ENCODE measurements at regions not wholly inside any gene's neighbourhood (a gene's known extent, or its start where the extent isn't known, plus 50 kb on each side); places are given as distances from the start of the nearest gene placed in this dataset.

DNA sequence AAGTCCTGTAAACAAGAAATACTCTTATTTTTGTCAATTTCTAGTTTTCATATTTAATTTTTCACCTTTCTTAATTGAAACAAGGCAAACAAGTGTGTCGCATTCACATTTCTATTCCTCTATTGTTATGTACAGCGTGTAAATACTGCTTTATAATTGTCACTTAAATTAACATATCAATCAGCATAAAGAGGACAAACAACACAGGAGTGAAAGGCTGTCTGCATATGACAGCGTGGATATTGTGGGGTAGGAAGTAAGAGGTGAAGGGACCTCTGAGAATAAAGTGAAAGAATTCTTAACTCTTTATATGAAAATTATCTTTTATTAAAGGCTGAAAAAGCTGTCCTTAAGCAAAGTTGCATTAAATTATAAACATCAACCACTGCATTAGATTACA lies 797.9 kb upstream of the COBL start:
- no peak for DNase-seq

DNA sequence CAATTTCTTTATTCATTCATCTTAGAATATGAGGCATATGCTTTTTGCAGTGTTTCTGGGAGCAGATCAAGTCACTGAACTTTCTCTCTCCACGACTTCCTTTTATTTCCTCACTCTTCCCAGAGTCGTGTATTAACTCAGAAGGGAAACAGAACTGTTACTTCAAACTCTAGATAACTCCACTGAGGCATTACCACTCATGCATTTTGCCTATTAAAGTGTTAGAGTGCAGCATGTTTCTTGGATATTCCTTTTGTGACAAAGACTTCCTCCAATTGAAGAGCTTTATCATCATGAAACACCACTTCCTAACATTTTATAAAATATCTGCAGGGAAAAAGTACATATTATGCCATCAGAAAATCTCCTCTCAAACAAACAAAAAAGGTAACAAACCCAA lies 797.4 kb upstream of the COBL start:
- no peak for DNase-seq

DNA sequence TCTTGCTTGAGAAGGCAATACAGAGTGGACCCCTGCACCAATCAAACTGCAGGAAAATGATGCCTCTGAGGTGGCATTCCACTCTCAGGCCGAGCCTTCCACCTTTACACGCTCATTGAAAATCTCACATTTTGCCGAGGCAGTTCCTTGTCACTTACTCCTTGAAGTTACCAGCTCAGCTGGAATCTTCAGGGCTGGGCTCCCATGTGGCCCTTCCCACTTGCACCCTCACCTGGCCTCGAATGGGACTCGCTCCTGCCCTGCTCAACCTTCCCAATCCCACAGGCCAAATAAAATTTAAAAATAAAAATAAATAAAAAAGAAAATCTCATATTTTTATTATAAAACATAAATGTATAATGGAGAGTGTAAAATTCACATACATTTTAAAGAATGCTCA lies 790.7 kb upstream of the COBL start:
- no peak for DNase-seq

DNA sequence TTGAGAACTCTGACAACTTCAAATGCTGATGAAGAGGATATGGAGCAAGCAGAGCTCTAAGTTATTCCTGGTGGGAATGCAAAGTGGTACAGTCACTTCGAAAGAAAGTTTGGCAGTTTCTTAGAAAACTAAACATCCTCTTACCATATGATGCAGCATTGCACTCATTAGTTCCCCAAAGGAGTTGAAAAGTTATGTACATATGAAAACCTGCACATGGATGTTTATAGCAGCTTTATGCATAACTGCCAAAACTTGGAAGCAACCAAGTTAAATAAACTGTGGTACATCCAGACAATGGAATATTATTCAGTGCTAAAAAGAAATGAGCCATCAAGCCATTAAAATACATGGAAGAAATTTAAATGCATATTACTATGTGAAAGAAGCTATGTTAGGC lies 779.3 kb upstream of the COBL start:
- no peak for DNase-seq

DNA sequence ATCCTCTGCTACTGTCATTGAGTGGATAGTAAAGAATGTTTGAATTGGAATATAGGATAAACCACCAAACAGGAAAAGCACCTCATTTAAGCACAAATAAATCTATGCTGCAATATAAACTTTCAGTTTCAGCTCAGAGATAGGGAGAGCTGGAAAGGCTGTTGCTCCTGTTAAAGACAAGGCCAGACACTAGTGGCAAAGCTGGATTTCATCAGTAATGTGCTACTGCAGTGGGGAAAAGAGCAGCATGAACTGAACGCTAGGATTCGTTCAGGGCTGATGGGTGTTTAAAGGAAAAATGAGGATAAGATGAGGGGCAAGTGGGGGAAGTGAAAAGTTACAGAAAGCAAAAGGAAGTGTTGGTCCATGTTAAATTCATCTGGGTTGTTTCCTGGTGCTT lies 775.4 kb upstream of the COBL start:
- DNase-seq = no peak

DNA sequence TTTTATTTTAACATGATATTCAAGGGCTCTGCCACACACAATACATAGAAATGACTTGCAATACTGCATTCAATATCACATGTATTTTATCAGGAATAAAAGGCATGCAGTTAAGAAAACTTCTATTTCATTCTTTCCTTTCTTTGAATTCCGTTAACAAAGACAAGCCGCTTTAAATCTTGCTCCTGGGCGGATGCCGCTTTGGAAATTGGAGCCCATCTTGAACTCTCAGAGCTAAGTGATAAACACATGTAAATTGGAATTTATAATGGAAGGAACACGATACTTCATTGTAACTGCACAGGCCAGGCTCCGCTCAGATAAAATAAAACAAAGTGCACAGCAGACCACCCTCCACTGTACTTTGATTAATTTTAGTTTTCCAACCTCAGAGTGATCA lies 774.5 kb upstream of the COBL start:
- no peak for DNase-seq

DNA sequence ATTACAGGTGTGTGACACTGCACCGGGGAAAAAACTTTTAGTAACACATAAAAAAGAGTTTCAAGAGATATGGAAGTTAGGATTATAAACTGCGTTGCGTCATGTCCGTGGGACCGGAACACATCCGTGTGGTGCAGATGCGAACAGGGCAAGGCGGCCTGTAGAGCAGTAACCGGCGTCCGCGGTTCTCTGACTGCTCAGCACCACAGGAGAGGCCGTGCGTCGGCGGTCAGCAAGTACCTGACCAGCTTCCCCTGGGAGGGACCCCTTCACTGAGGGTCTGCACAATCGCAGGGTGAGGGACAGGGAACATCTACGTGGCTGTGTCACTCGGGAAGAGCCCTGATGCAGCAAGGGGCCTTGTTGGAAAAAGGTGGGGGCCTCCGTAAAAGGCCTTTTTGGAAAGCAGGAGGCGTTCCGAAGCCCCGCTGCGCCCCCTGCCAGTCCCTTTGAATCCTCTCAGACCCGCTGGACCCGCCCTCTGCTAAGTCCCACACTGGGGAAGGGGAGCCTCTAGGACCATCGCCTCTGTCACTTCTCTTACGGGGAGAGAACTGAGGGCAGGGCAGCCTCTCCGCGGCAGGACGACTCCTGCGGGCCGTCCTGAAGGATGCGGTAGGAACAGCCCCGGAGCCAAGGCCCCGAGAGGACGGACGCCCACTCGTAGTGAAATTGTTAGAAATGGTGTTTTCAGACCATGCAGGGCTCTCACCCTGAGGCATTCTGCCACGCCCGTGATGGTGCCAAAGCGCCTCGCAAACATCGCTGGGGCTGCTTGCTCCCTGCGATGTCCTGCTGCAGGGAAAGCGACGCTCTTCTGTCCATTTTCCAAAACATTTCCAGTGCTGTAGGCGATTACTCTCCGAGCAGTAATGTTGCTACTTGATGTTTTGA lies 771.6 kb upstream of the COBL start:
- no peak for DNase-seq

DNA sequence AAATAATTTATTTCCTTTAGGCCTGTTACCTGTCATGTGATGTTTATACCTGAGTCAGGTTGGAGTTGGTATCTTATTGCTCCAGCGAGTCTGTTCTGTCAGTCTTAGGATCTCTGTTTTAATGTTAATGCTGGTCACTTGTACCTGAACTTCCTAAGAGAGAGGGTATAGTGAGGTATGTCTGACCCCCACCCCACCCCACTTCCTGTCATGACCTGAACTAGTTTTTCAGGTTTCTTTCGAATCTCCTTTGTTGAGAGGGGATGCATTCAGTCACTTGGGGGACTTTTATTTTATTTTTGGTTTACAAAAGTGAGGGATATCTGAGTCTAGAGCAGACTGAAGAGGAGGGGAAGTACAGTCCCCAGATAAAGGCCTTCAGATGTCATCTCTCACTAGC lies 769.0 kb upstream of the COBL start:
- no peak for DNase-seq

DNA sequence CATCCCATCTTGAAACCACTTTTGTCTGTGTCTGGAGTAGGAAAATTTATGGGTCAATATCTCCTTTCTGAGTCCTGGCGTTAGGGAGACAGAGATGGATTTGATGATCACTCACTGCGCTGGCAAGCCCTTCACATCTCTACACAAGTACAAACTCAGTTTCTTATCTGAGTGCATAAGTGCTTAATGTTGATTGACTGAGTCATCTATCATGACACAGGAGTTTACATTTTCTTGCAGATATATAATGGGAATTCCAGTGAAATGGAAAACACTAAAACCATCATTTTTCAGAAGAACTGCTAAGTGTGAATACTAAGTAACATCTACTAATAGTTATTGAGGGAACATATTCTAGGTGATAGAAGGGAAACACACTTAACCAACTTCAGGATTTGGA lies 763.9 kb upstream of the COBL start:
- no peak for DNase-seq

DNA sequence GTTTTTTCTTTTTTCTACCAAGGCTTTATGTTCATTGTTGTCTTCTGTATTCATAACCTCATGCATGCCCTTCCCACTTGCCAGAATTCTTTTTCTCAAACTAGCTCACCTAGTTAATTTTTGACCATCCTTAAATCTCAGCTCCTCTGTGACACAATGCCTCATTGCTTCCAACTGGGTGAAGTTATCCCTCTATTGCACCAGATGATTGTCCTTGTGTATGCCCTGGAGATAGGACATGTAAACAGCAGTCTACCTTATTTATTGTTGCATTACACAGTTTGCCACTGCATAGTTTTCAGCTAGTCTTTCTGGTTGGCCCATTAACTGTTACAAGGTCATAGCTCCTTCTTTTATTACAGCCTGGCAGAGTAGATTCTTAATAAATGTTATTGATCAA lies 763.1 kb upstream of the COBL start:
- DNase-seq = no peak

DNA sequence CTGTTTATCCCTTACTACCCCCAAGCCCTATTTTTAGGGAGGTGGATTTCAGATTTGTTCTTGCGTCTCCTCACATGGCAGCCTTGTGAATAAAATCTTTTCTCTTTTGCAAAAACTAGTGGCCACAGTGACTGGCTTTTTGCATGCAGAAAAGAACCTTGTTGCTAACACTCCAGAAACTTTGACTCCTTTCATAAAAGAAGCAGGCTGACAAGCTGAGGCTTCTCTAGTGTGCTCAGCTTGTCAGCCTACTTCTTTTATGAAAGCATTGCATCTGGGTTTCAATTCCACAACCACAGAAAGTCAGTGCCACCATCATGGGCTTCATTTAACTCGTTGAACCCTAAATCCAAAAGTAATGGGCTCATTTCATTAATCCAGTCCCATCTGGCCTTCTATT lies 761.0 kb upstream of the COBL start:
- no peak for DNase-seq

DNA sequence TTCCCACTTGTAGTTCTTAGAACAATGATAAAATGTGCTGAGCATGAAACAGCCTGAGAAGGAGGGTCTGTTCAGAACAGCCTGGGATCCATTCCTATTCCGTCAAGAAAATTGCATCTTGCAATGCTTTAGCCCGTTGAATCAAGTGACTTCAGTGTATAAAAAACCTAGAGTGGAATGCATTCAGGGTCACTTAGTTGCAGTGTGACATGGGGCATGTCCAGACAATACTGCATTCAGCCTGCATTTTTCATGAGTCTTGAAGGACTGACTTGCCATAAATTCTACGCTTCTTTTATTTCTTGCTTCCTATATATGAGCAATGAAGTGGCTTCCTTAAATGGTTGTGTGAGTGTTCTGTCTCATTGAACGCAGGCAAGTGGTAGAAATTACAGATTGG lies 758.3 kb upstream of the COBL start:
- no peak for DNase-seq

DNA sequence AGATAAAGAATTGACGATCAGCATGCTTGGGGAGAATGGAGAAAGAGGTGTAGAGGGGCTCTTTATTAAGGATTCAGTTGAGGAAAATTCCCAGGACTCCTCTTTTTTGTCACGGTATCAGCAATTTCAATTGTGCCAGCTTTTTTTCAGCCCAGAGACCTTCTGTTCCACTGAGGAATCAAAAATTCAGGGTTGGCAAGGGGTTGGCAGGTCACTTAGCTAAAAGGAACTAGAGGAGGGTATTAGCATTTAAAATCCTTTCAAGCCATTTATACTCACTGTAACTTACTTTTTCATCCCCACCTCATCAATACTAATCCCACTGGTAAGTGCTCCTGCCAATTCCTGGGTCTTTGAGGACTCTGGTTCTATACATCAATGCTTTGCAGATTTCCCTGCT lies 757.5 kb upstream of the COBL start:
- DNase-seq = no peak

DNA sequence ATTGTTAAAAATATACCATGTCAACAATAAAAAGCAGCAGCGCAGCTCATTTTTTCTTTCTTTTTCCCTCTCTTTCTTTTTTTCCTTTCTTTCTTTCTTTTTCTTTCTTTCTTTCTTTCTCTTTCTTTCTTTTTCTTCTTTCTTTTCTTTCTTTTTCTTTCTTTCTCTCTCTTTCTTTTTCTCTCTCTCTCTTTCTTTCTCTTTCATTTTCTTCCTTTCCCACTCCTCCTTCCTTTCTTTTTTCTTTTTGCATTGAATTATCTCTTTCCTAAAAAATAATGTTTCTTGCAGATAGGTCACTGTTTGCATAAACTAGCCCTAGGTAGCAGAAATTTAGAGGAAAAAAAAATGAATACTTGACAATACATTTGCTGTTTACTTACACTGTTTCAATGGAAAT lies 755.1 kb upstream of the COBL start:
- no peak for DNase-seq

DNA sequence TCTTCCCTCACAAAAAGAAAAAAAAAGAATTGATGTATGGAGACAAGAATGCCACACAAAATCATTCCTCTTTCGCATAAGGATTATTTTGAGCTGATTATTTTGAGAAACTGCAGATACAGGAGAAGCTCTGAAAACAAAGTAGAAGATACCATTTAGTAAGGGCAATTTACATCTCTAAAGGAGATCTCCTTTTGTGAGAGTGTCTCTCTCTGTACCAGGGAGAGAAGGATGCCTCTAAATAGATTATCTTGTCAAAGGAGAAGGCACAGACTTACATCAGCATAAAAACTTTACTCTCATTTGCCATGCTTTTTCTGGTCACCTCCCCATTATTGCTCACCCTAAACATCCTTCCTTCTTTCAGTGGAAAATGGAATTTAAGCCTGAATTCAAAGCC lies 747.9 kb upstream of the COBL start:
- DNase-seq = no peak

DNA sequence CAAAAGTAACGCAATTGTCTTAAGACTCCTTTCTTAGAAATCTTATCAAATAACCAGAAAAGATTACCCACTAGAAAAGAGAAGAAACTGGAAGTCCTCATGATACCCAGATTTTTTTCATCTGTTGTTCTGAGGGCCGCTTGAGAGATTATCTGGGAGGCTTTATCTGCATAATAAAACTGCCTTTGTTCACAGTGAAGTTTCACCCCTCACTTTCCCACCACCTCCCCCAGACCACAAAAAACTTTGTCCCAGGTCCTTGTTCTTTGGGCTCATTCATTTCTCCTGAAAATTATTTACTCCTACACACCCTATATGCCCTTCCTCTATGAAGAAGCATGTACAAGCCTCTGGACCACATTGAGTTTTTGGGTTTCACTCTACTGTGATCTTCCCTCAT lies 745.1 kb upstream of the COBL start:
- DNase-seq = no peak

DNA sequence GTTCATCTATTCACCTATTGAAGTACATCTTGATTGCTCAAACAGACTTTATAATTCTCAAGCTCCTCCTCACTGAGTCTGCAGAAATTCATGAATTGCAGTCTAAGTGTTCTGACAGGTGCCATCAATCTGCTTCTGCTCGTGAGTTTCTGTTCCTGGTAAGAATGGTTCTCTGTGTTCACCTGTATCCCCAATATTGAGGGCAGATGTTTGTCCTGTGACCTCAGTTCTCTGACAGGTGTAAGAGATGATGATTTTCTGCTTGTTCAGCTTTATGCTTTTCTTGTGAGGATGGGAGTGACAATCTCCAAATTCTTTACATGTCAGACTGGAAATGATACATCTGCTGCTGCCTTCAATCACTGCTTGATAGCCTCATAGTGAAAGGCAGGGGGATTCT lies 736.9 kb upstream of the COBL start:
- no peak for DNase-seq

DNA sequence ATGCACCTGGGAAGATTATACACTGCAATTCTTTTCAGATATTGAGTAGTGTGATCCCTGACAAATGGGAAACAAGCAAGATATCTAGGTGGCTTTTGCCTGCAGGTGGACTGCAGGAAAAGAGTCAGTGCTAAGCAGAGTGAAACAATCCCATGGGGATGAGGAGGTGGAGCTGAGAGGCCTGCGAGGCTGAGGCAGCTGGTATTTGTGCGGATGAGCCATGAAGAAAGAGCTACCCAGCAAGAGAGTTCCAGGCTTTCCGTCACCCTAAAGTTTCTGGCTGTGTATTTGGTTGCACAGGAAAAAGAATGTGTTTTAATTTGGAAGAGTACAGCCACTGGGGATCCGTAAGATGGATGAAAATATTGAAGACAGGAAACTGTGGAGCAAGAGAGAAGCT lies 714.1 kb upstream of the COBL start:
- DNase-seq = no peak

DNA sequence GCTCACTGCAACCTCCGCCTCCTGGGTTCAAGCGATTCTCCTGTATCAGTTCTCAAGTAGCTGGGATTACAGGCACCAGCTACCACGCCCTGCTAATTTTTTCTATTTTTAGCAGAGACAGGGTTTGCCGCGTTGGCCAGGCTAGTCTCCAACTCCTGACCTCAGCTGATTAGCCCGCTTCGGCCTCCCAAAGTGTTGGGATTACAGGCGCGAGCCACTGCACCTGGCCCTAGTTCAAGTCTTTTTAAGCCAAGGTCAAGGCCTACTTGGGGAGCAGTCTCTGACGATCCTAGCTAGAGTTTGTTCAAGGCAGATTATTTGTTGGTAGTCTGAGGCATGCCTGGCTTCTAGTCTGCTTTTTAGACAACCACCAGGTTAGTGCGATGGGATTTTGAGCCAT lies 709.5 kb upstream of the COBL start:
- no peak for DNase-seq

DNA sequence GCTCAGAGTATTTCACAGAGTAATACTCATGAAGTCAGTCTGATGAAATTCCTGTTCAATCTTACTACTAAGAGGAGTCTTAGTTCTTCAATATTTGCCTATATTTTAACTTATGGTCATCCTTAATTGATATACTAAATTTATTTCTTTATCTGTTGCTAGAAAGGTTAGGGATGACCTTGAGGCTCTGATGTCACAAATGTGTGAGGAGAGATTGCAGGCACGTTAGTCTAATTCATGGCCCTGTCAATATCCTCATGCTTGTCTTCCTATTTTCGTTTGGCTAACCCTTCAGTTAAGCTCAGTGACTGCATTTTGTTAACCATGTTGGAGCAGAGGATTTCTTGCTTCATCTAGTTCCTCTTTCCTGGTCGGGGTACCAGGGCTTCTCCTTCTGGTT lies 704.7 kb upstream of the COBL start:
- DNase-seq = no peak

DNA sequence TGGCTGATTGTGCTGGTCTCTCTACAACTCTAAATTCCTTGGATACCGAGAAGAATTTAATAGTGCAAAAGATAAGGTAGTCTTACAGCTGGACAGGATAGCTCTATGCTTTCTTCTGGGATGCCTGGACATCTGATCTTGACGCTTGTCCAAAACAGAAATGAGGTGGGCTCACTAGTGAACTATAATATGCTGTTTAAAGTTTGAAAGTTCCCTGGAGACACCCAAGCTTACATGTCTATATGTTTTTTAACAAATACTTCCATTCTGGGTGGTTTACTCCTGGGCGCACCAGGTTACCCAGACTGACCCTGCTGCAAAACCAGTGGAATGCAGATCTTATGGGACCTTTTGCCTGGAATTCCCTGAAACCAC lies 702.1 kb upstream of the COBL start:
- no peak for DNase-seq

DNA sequence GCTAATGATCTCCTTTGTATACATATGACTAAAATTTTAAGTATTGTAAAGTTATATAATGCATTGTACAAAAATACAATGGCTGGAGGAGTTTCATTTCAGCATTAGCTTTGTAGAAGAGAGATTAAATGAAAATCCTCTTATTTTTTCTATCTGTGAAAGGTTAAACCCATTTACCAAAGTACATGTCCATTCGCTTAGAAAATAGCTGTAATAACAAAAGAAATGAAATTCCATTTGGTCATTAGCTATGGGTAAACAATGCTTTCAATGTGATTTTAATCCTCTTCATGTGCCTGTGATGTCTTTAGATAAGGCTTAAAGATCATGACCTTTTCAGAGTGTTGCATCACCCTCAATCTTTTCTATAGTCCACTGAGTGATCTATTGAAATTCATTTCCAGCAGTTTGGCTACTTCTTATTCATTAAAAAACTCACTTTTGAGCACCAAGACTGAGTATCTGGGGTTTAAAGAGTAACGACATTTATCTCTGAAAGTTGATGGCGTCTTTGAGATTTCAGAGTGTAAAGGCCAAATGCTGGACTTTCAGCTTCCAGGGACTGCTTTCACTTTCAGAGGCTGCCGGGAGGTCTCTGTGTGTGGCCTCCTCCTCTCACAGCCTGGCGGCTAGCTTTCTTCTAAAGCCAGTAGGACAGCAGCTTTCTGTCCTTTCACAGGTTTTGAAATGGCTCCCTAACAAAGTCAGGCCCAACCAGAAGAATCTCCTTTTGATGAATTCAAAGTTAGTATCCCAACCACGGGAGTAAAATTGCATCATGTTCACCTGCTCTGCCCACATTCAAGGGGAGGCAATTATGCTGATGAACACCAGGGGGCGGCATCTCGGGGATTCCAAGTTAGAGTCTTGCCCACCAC lies 701.4 kb upstream of the COBL start:
- DNase-seq = no peak

DNA sequence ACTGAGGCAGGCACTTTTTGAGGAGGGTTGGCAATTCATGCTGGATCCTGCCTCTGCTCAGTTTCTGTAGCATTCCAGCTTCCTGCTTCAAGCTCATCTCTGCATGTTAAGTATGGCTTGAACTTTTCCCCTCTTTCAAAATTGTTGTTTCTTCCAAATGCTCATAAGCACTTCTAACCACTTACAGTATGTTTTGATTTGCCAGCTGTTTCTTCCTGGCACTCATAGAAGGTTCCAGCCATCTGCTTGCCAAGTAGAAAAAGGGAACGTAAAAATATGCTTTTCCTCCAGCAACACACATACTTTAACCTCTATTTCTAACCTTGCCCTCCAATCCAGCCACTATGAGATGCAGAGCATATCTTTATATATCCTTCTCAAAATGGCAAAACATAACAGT lies 692.6 kb upstream of the COBL start:
- DNase-seq = no peak

DNA sequence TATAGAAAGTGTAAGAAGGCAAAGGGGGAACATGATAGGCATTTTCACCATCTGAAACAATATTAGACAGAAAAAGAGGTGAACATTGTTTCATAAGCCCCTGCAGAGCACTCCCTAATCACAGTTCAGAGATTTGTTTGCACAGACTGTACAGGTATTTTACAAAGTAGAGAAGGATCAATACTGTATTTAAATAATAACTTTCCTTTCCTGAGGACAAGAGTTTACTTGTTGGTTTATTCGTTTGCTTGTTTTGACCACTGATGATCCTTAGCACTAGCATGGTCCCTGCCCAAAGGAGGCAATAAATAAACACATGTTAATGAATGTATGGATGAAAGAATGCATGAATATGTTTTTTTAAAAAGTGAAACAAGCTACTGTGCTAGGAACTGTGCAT lies 690.1 kb upstream of the COBL start:
- DNase-seq = no peak

DNA sequence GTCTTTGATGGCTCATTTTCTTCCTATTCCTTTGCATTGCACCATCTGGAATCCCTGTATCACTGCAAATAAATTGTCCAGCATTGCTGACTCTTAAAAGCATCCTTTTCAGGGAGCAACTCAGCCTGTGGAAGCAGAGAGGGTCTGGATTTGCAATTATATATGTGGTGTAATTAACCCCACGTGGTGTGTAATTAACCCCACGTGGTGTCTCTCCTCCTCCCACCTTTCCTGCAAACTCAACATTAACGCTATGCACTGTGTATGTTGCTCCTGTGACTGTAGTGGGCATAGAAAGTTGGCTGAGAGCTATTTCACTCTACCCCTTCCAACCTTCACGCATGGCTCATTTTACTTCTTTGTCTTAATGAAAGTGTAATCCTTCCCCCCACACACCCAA lies 689.0 kb upstream of the COBL start:
- no peak for DNase-seq

All from activated CD8-positive, alpha-beta memory T cell treated with anti-CD3 and anti-CD28 coated beads for 24 hours (primary cell).